Body of pancreas (tissue), 4 donors: ENCODE measurements at regions not wholly inside any gene's neighbourhood (a gene's known extent, or its start where the extent isn't known, plus 50 kb on each side); places are given as distances from the start of the nearest gene placed in this dataset.

Source experiments
- ATAC-seq: fragments of 150-250 bp; one replicate; pipeline ENCODE4 v1.9.1; 2016
- DNase-seq, 4 donors: peaks; one replicate each; pipeline ENCODE4 v3.0.0-alpha.2; 2019
- H3K27ac ChIP-seq, 4 donors: fragments of 200-600 bp; sonication (generic); 1 replicate in 3 of 4; 2 replicates in 1 of 4; pipeline versions ENCODE4 v1.5.1 to v1.6.1; 2016 to 2019; ENCODE audit warnings: mild to moderate bottlenecking in 1 of 4, mixed read lengths in 1 of 4, moderate library complexity in 1 of 4
- H3K27me3 ChIP-seq, 2 donors: fragments of 200-600 bp; sonication (generic); one replicate each; pipeline ENCODE4 v1.6.0; 2016; ENCODE audit warnings: mild to moderate bottlenecking in 1 of 2
- H3K36me3 ChIP-seq, 2 donors: fragments of 200-600 bp; sonication (generic); replicated peaks in 1 of 2; 2 replicates each; pipeline ENCODE4 v1.5.1; 2016; ENCODE audit warnings: low read depth in 2 of 2; ENCODE audit not compliant: insufficient read depth in 1 of 2
- H3K4me1 ChIP-seq: fragments of 200-600 bp; sonication (generic); one replicate; pipeline ENCODE4 v1.6.0; 2016
- H3K4me3 ChIP-seq, 2 donors: fragments of 200-600 bp; sonication (generic); 1 replicate in 1 of 2; 2 replicates in 1 of 2; pipeline ENCODE4 v1.5.1; 2016 to 2019
- H3K9me3 ChIP-seq, 3 donors: fragments of 200-600 bp; sonication (generic); 1 replicate in 2 of 3; 2 replicates in 1 of 3; pipeline ENCODE4 v1.5.1; 2016
- POLR2A ChIP-seq, 3 donors: fragments of 450-650 bp; IDR thresholded peaks; one replicate each; pipeline ENCODE4 v1.6.1; 2016; ENCODE audit warnings: antibody characterized with exemption in 3 of 3, mild to moderate bottlenecking in 2 of 3
- WGBS, 2 donors: methylation state at CpG; one replicate each; pipeline ENCODE4 v1.1.5; 2017; 5-methylcytosine and 5-hydroxymethylcytosine counted together
- intact Hi-C: fragments of 100-400 bp; cut with DNase I; formaldehyde crosslinking; loops from one replicate; pipeline ENCODE4 v1.15.1; 2023
- TF ChIP-seq, protein P1 (sequence below), 7 experiments: fragments of 450-650 bp in 4 of 7; fragments of 200-600 bp in 3 of 7; sonication (generic) in 3 of 7; IDR thresholded peaks; one replicate each; pipeline ENCODE4 v1.5.1; 2016 to 2019; ENCODE audit warnings: antibody characterized with exemption in 7 of 7

DNA sequence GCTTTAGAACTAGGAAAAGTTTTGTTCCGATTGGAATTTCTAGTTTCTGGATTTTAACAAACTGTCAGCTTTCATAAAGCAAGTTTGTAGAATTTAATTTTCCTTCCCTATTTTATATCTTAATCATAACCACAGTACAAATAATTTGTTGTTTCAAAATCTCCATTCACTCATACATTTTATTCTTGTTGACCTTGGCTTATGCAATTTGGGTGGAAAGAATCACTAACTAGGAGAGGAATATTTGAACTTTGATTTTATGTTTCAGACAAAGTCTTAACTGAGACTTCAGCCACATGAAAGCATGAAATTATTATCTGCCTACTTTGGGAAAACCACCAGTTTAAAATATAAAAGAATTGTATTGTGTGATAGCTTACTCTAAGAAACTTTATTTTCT lies 427.9 kb downstream of the SPRY1 start:
- no peaks in the 10 kb centered on the region for H3K9me3 ChIP-seq
- H3K27ac ChIP-seq, result no peak overlapping the region
- 58 to 73% methylated on average over 1 of the region's 1 CpG for WGBS, 2 donors
- intact Hi-C loops, result no loop called here
- H3K36me3 ChIP-seq, result no peaks in the 10 kb centered on the region
- H3K4me3 ChIP-seq, result no peak overlapping the region
- TF ChIP-seq, protein P1, sequence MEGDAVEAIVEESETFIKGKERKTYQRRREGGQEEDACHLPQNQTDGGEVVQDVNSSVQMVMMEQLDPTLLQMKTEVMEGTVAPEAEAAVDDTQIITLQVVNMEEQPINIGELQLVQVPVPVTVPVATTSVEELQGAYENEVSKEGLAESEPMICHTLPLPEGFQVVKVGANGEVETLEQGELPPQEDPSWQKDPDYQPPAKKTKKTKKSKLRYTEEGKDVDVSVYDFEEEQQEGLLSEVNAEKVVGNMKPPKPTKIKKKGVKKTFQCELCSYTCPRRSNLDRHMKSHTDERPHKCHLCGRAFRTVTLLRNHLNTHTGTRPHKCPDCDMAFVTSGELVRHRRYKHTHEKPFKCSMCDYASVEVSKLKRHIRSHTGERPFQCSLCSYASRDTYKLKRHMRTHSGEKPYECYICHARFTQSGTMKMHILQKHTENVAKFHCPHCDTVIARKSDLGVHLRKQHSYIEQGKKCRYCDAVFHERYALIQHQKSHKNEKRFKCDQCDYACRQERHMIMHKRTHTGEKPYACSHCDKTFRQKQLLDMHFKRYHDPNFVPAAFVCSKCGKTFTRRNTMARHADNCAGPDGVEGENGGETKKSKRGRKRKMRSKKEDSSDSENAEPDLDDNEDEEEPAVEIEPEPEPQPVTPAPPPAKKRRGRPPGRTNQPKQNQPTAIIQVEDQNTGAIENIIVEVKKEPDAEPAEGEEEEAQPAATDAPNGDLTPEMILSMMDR (IDR thresholded peaks at IDR 0.05), result no peak
- no peak for TF ChIP-seq POLR2A (IDR thresholded peaks at IDR 0.05)
- DNase-seq, result no peak
- no peaks in the 10 kb centered on the region for H3K27me3 ChIP-seq
- no peak for ATAC-seq
- no peaks in the 10 kb centered on the region for H3K4me1 ChIP-seq

DNA sequence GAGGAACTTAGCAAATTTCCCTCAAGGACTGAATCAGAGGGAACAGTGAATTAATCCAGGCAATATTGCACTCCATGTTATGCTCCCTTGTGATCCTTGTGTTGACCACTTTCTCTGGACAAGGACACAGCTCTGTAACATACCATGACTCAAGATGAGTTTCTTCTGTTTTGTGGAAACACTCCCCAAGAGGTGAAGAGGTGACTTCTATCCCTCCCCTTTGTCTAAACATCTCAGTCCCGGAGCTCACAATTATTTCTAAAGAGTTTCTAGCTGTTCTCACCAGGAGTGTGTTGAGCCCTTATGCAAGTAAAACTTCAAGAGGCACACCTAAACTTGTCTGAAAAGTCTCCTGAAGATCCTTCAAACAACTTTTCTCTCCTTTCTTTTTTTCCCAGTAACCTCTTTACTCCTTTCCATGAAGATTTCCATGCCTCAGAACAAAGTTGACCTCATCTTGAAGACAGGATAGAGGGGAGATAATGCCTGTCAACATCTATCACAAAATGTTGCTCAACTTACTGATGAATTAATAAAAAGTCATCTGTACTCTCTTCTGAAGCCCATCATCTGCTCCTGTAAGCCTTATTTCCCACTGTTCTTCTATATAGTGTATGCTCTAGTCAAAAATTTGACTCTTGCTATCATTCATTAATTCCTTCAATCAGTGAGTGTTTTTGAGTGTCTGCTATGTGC lies 429.1 kb downstream of the SPRY1 start:
- TF ChIP-seq POLR2A (IDR thresholded peaks at IDR 0.05), result no peak
- TF ChIP-seq, protein P1 (IDR thresholded peaks at IDR 0.05), result no peak
- 90 to 93% methylated on average over 1 of the region's 1 CpG for WGBS, 2 donors
- no peak for DNase-seq
- no peak overlapping the region for H3K4me3 ChIP-seq
- H3K27me3 ChIP-seq, result no peaks in the 10 kb centered on the region
- intact Hi-C loops, result no loop called here
- no peak overlapping the region for H3K27ac ChIP-seq
- no peak for ATAC-seq
- H3K4me1 ChIP-seq, result no peaks in the 10 kb centered on the region
- no peaks in the 10 kb centered on the region for H3K9me3 ChIP-seq
- H3K36me3 ChIP-seq, result no peaks in the 10 kb centered on the region

DNA sequence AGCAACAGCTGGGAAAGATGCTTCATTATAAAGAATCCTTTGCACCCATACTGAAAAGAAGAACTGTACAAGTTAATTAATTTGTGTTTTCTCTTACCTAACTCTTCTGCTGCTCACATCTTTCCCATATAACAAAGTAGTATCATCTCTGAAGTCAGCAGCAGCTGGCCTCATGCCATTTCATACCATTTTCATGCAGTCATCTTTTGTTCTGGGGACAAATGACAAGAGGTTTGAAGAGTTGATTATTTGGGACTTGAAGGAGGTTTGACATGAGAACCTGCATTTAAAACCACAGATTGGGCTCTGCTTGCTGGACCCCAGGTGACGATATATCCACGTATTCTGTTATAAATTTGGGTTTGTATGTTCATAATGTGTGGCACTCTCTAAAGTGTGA lies 430.3 kb downstream of the SPRY1 start:
- DNase-seq (no peak), ATAC-seq (no peak)
- H3K27ac ChIP-seq, result no peak overlapping the region
- no peak overlapping the region for H3K4me3 ChIP-seq
- H3K36me3 ChIP-seq, result no peaks in the 10 kb centered on the region
- no peaks in the 10 kb centered on the region for H3K27me3 ChIP-seq
- no peaks in the 10 kb centered on the region for H3K4me1 ChIP-seq
- H3K9me3 ChIP-seq, result no peaks in the 10 kb centered on the region
- 91 to 98% methylated on average over 2 of the region's 2 CpGs for WGBS, 2 donors
- no peak for TF ChIP-seq POLR2A (IDR thresholded peaks at IDR 0.05)
- TF ChIP-seq, protein P1 (IDR thresholded peaks at IDR 0.05), result no peak
- intact Hi-C loops, result no loop called here

DNA sequence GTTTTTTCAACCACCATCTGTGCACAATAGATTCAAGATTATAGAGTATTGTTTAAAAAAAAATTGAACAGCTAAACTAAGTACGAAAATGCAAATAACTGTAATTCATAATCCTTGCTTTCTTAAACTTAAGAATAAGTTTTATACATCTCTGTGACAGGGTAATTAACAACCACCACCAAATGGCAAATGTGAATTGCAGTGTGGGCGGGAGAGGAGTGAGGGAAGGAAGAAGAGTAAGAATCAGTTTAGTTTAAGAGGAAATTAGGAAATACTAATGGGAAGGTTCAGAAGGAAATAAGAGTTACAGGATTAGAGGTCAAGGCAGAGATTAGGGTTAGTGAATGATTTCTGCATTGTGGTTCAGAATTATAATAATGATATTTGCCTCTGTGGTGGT lies 430.9 kb downstream of the SPRY1 start:
- intact Hi-C loops, result no loop called here
- ATAC-seq (no peak), DNase-seq (no peak)
- 93 to 94% methylated on average over 2 of the region's 2 CpGs for WGBS, 2 donors
- Histone ChIP-seq H3K9me3 (no peaks in the 10 kb centered on the region), H3K27ac (no peak overlapping the region), H3K27me3 (no peaks in the 10 kb centered on the region), H3K4me3 (no peak overlapping the region), H3K36me3 (no peaks in the 10 kb centered on the region), H3K4me1 (no peaks in the 10 kb centered on the region)
- no peak for TF ChIP-seq POLR2A (IDR thresholded peaks at IDR 0.05)
- TF ChIP-seq, protein P1 (IDR thresholded peaks at IDR 0.05), result no peak

DNA sequence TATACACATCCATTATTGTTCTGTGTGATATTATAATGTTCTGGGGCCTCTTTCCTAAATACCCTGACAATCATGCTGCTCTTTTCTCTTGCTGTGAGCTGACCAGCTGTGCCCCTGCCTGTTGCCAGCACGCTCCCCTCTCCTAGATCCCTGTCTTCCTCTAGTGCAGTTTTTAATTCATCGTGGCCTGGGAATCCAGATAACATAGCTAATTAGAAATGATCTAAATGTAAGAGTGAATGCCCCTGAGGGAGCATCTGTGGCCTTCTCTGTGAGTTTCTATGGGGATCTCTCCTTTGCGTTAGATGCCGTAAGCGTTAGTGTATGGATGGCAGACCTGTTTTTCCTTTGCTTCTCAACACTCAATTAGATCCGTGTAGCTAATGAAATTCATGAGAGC lies 434.3 kb downstream of the SPRY1 start:
- ATAC-seq (no peak), DNase-seq (no peak)
- H3K27me3 ChIP-seq, result no peaks in the 10 kb centered on the region
- WGBS, 2 donors, result 84 to 85% methylated on average over 6 of the region's 6 CpGs
- no peaks in the 10 kb centered on the region for H3K9me3 ChIP-seq
- no peaks in the 10 kb centered on the region for H3K4me1 ChIP-seq
- no peak overlapping the region for H3K4me3 ChIP-seq
- no peak overlapping the region for H3K27ac ChIP-seq
- intact Hi-C loops, result no loop called here
- TF ChIP-seq, protein P1 (IDR thresholded peaks at IDR 0.05), result no peak
- TF ChIP-seq POLR2A (IDR thresholded peaks at IDR 0.05), result no peak
- H3K36me3 ChIP-seq, result no peaks in the 10 kb centered on the region
